Activated CD4-positive, alpha-beta T cell treated with anti-CD3 and anti-CD28 coated beads, Interleukin-2, amount 10 ng/mL, durations not matched to agents 7 days and 5 days (primary cell): ENCODE measurements at regions not wholly inside any gene's neighbourhood (a gene's known extent, or its start where the extent isn't known, plus 50 kb on each side); places are given as distances from the start of the nearest gene placed in this dataset.

Experiments used
- CTCF ChIA-PET: fragments of 350-600 bp; sonication (Branson Sonifier 250); formaldehyde crosslinking; loops from one replicate; lab custom pipeline; 2021; ENCODE audit warnings: antibody characterized with exemption; lab: Charles Lee
- POLR2A ChIA-PET: fragments of 350-600 bp; sonication (Branson Sonifier 250); formaldehyde crosslinking; loops from one replicate; lab custom pipeline; 2021; ENCODE audit warnings: antibody characterized with exemption; lab: Charles Lee
- DNase-seq: peaks from one replicate; pipeline ENCODE4 v3.0.0-alpha.2; 2020
- H3K27ac Mint-ChIP-seq: one replicate; pipeline ENCODE4 v1.8.0; 2021; ENCODE audit warnings: mild to moderate bottlenecking, moderate library complexity, mixed read lengths
- H3K27me3 Mint-ChIP-seq: one replicate; pipeline ENCODE4 v1.8.0; 2021; ENCODE audit warnings: mixed read lengths
- H3K36me3 Mint-ChIP-seq: one replicate; pipeline ENCODE4 v1.8.0; 2021; ENCODE audit warnings: low read depth, mixed read lengths
- H3K4me1 Mint-ChIP-seq: one replicate; pipeline ENCODE4 v1.8.0; 2021; ENCODE audit warnings: mixed read lengths
- H3K4me3 Mint-ChIP-seq: one replicate; pipeline ENCODE4 v1.8.0; 2021; ENCODE audit warnings: mild to moderate bottlenecking, moderate library complexity, mixed read lengths
- H3K9me3 Mint-ChIP-seq: one replicate; pipeline ENCODE4 v1.8.0; 2021; ENCODE audit warnings: mixed read lengths

GRCh38 chr12:16415155-16415554 is 67.7 kb downstream of the MGST1 start:
- H3K27ac Mint-ChIP-seq = no peak overlapping the region
- H3K4me1 Mint-ChIP-seq = no peaks in the 10 kb centered on the region
- H3K27me3 Mint-ChIP-seq = no peaks in the 10 kb centered on the region
- CTCF ChIA-PET = no interaction called here
- H3K9me3 Mint-ChIP-seq = peaks cover 9% of the 10 kb centered on the region
- no peaks in the 10 kb centered on the region for H3K36me3 Mint-ChIP-seq
- POLR2A ChIA-PET = no interaction called here
- H3K4me3 Mint-ChIP-seq = no peak overlapping the region
- no peak for DNase-seq

GRCh38 chr12:16417058-16417457 is 69.6 kb downstream of the MGST1 start:
- CTCF ChIA-PET = no interaction called here
- POLR2A ChIA-PET = no interaction called here
- no peaks in the 10 kb centered on the region for H3K36me3 Mint-ChIP-seq
- H3K4me3 Mint-ChIP-seq = no peak overlapping the region
- no peak for DNase-seq
- no peaks in the 10 kb centered on the region for H3K27me3 Mint-ChIP-seq
- H3K4me1 Mint-ChIP-seq = no peaks in the 10 kb centered on the region
- peaks cover 9% of the 10 kb centered on the region for H3K9me3 Mint-ChIP-seq
- no peak overlapping the region for H3K27ac Mint-ChIP-seq

- Mint-ChIP-seq H3K27ac (no peak overlapping the region), H3K36me3 (no peaks in the 10 kb centered on the region), H3K4me3 (no peak overlapping the region), H3K9me3 (peaks cover 2% of the 10 kb centered on the region), H3K27me3 (no peaks in the 10 kb centered on the region), H3K4me1 (no peaks in the 10 kb centered on the region)
- ChIA-PET CTCF (no interaction called here), POLR2A (no interaction called here)
- DNase-seq = no peak
These were observed 74.4 kb downstream of the MGST1 start for GRCh38 chr12:16421806-16422205.

- no peaks in the 10 kb centered on the region for H3K4me1 Mint-ChIP-seq
- POLR2A ChIA-PET = no interaction called here
- H3K36me3 Mint-ChIP-seq = no peaks in the 10 kb centered on the region
- H3K9me3 Mint-ChIP-seq = no peaks in the 10 kb centered on the region
- no peak for DNase-seq
- no peak overlapping the region for H3K27ac Mint-ChIP-seq
- CTCF ChIA-PET = no interaction called here
- H3K27me3 Mint-ChIP-seq = no peaks in the 10 kb centered on the region
- no peak overlapping the region for H3K4me3 Mint-ChIP-seq
These were observed 77.1 kb downstream of the MGST1 start for GRCh38 chr12:16424531-16424930.

GRCh38 chr12:16435875-16436554 is 88.6 kb downstream of the MGST1 start:
- Mint-ChIP-seq H3K4me1 (no peaks in the 10 kb centered on the region), H3K27me3 (no peaks in the 10 kb centered on the region), H3K36me3 (no peaks in the 10 kb centered on the region), H3K9me3 (peaks cover 6% of the 10 kb centered on the region), H3K27ac (no peak overlapping the region), H3K4me3 (no peak overlapping the region)
- POLR2A ChIA-PET = no interaction called here
- no peak for DNase-seq
- CTCF ChIA-PET = interaction anchor here (0.7 kb wide), 1 partner anchor 55 kb away, joined by 4 read pairs; no protein-coding TSS in a partner anchor

GRCh38 chr12:16437281-16437816 is 89.9 kb downstream of the MGST1 start:
- H3K27ac Mint-ChIP-seq = no peak overlapping the region

GRCh38 chr12:16437926-16438325 is 90.5 kb downstream of the MGST1 start:
- no peak for DNase-seq
- Mint-ChIP-seq H3K9me3 (no peaks in the 10 kb centered on the region), H3K36me3 (no peaks in the 10 kb centered on the region), H3K4me3 (no peak overlapping the region), H3K4me1 (no peaks in the 10 kb centered on the region), H3K27ac (no peak overlapping the region), H3K27me3 (no peaks in the 10 kb centered on the region)
- ChIA-PET CTCF (no interaction called here), POLR2A (no interaction called here)

More at GRCh38 chr12:16437281-16437816, 89.9 kb downstream of the MGST1 start:
- H3K4me1 Mint-ChIP-seq = no peaks in the 10 kb centered on the region
- H3K27me3 Mint-ChIP-seq = no peaks in the 10 kb centered on the region
- POLR2A ChIA-PET = no interaction called here
- DNase-seq = no peak
- H3K4me3 Mint-ChIP-seq = no peak overlapping the region
- H3K36me3 Mint-ChIP-seq = no peaks in the 10 kb centered on the region
- CTCF ChIA-PET = no interaction called here
- no peaks in the 10 kb centered on the region for H3K9me3 Mint-ChIP-seq

GRCh38 chr12:16449459-16449858 is 102.0 kb downstream of the MGST1 start:
- Mint-ChIP-seq H3K27me3 (no peaks in the 10 kb centered on the region), H3K9me3 (no peaks in the 10 kb centered on the region), H3K4me3 (no peak overlapping the region), H3K36me3 (no peaks in the 10 kb centered on the region), H3K4me1 (no peaks in the 10 kb centered on the region), H3K27ac (no peak overlapping the region)
- POLR2A ChIA-PET = no interaction called here
- DNase-seq = no peak
- CTCF ChIA-PET = no interaction called here

GRCh38 chr12:16453319-16453718 is 105.9 kb downstream of the MGST1 start:
- CTCF ChIA-PET = no interaction called here
- Mint-ChIP-seq H3K27ac (no peak overlapping the region), H3K27me3 (no peaks in the 10 kb centered on the region), H3K9me3 (no peaks in the 10 kb centered on the region), H3K36me3 (no peaks in the 10 kb centered on the region), H3K4me1 (no peaks in the 10 kb centered on the region), H3K4me3 (no peak overlapping the region)
- POLR2A ChIA-PET = no interaction called here
- DNase-seq = no peak

GRCh38 chr12:16454481-16454880 is 107.0 kb downstream of the MGST1 start:
- DNase-seq = no peak
- Mint-ChIP-seq H3K4me1 (no peaks in the 10 kb centered on the region), H3K9me3 (no peaks in the 10 kb centered on the region), H3K27me3 (no peaks in the 10 kb centered on the region), H3K4me3 (no peak overlapping the region), H3K27ac (no peak overlapping the region), H3K36me3 (no peaks in the 10 kb centered on the region)
- POLR2A ChIA-PET = no interaction called here
- CTCF ChIA-PET = no interaction called here

GRCh38 chr12:16458521-16459078 is 111.2 kb downstream of the MGST1 start:
- ChIA-PET POLR2A (no interaction called here), CTCF (no interaction called here)
- H3K4me3 Mint-ChIP-seq = no peak overlapping the region
- H3K9me3 Mint-ChIP-seq = no peaks in the 10 kb centered on the region
- H3K27me3 Mint-ChIP-seq = no peaks in the 10 kb centered on the region
- no peaks in the 10 kb centered on the region for H3K4me1 Mint-ChIP-seq
- H3K27ac Mint-ChIP-seq = no peak overlapping the region
- no peaks in the 10 kb centered on the region for H3K36me3 Mint-ChIP-seq
- DNase-seq = no peak

- Mint-ChIP-seq H3K4me1 (no peaks in the 10 kb centered on the region), H3K9me3 (peaks cover 6% of the 10 kb centered on the region), H3K27me3 (no peaks in the 10 kb centered on the region), H3K4me3 (no peak overlapping the region), H3K27ac (no peak overlapping the region), H3K36me3 (no peaks in the 10 kb centered on the region)
- DNase-seq = no peak
- ChIA-PET CTCF (no interaction called here), POLR2A (no interaction called here)
These were observed 119.8 kb downstream of the MGST1 start for GRCh38 chr12:16467272-16467671.

GRCh38 chr12:16472631-16473030 is 125.2 kb downstream of the MGST1 start:
- no peak overlapping the region for H3K27ac Mint-ChIP-seq

More at GRCh38 chr12:16472631-16473030, 125.2 kb downstream of the MGST1 start:
- no peak overlapping the region for H3K4me3 Mint-ChIP-seq
- CTCF ChIA-PET = no interaction called here
- no peaks in the 10 kb centered on the region for H3K27me3 Mint-ChIP-seq
- peaks cover 5% of the 10 kb centered on the region for H3K9me3 Mint-ChIP-seq
- no peaks in the 10 kb centered on the region for H3K36me3 Mint-ChIP-seq
- POLR2A ChIA-PET = no interaction called here
- no peaks in the 10 kb centered on the region for H3K4me1 Mint-ChIP-seq
- no peak for DNase-seq
